ENCODE measurements at regions not wholly inside any gene's neighbourhood (a gene's known extent, or its start where the extent isn't known, plus 50 kb on each side); places are given as distances from the start of the nearest gene placed in this dataset.
A peak's percentile ranks its signal among the peaks of the same experiment; 100 is the strongest.

DNA sequence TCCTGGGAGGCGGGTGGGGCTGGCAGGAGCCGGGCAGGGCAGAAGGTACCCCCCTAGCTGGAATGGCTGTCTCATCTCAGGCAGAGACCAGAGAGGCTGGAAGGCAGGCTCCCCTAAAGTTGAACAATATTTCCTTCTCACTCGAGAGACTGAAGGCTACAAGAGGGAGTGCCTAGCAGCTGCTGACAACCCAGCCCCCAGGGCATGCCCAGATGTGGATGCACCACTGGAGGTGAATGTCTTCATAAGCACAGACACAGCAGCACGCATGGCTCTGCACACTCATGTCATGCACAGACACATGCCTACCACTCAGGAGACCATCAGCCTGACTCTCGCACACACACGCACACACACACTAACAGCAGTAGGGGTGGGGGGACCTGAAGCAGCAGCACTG is 179.0 kb downstream of the CCT6B start:
- no peak for DNase-seq (ENCODE audit: extremely low read depth in 1 of 11, low read depth in 9 of 11, low spot score in 4 of 11)

DNA sequence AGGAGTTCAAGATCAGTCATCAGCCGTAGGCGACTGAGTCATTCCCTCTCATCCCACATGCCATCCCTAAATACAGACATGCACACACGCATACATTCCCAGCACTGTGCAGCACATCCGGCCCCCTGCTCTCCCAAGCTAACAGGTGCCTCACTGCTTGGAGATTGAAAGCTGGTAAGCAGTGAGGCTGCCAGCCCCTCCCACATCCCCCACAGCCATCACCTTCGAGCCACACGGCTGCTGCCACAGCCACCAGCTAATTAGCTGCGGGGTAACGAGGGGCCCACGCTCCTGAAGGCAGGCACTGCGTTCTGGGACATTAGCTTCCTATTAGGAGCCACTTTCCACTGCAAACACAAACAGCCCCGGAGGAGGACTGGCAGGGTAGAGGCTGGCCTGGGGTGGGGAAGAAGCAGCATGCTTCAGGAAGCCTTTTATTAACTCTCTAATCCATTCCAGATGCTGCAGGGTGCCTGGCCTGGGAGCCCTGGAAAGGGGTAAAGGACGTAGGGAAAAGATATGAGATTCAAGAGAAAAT is 179.6 kb downstream of the CCT6B start:
- DNase-seq (ENCODE audit: extremely low read depth in 1 of 11, low read depth in 9 of 11, low spot score in 4 of 11): peak in 2 of 11 donors; percentile 12 to 22

DNA sequence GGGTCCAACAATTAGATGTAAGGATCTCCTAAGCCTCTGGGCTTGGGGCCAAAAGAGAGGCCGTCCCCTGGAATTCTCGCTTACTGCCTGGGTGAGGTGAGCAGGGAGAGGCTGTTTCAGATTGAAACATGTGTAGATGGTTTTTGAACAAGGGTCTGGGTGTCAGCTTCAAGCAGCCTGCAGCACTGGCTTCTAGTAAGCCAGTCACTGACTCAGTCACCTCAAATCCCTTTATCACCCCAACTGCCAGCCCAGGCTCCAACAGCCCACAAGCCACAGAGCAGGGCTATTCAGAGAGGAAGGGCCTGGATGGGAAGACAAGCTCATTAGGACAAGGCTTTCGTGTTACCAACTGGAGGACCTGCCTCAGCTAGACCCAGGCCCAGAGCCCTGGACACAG is 180.2 kb downstream of the CCT6B start:
- DNase-seq (ENCODE audit: extremely low read depth in 1 of 11, low read depth in 9 of 11, low spot score in 4 of 11): no peak

DNA sequence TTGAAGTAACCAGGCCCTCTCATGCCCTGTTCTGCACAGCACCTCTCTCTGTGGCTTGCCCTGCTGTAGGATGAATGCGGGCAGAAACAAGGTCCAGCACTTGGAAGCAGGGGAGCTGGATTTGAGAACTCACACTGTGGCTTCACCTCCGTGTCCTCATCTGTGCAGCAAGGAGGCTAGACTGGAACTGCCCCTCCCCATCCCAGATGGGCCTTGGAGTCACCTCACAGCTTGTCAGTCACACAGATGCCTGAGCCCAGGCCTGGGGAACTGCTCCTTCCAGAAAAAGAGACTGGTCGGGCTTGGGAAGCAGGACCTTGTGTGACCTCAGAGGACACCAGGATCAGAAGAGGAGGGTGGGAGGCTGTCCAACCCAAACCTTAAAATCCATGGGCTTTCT is 180.8 kb downstream of the CCT6B start:
- DNase-seq (ENCODE audit: extremely low read depth in 1 of 11, low read depth in 9 of 11, low spot score in 4 of 11): no peak

DNA sequence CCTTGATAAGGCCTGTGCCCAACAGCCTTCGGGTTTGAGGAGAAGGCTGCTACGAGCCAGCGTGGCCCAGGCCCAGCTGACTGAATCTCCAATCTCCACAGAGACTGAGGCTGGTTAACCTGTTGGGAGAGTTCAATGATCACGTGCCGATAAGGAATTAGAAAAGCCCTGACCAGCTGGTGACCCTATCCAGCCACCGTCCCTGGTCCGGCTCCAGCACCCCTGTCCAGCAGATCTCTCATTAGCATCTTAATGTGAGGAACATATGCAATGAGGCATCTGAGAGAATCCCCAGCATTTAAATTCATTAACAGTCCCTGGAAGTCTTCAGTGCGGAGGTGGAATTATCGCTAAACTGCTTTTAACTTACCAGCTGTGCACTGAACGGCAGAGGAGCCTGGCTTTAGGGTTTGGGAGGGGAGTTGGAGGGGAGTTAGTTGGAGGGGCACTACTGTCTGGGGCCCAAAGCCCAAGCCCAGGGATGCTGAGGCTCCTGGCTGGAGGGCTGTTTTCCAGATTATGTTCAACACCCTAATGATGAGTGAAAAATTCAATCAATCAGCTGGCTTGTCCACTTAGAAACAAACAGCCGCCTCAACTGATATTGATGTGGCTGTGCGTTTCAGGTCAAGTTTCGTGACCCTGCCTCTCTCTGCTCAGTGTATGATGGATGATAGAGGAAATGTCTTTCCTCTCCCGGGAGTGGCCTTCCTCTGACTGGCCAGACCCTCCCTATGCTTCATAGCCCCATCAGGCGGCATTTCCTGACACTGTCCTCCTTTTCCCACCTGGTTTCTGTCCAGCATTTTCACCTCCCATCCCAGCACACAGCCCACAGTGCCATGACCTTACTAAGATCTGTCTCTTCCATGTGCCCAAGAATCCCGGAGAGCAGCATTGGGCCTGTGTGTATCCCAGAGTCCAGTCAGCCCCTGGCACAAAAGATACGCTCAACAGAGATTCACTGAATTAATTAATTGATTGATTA is 184.5 kb downstream of the CCT6B start:
- DNase-seq (ENCODE audit: extremely low read depth in 1 of 11, low read depth in 9 of 11, low spot score in 4 of 11): no peak

DNA sequence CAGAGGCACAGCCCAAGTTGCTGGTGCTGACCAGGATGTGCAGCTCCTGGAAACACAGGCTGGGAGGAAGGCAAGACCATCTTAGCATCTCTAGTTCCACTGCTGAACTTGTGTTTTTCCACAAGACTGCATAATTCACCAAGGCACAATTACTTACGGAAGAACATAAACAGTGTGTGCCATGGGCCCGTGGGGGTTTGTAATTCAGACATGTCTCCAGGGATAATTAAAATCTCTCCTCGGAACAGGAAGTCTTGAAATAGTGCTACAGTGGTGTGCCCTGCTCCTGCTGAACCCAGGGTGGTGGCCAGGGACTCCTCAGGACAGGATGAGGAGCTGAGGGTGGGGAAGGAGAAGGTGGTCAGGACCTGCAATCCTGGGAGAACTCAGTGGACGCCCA is 188.2 kb downstream of the CCT6B start:
- DNase-seq (ENCODE audit: extremely low read depth in 1 of 11, low read depth in 9 of 11, low spot score in 4 of 11): no peak

DNA sequence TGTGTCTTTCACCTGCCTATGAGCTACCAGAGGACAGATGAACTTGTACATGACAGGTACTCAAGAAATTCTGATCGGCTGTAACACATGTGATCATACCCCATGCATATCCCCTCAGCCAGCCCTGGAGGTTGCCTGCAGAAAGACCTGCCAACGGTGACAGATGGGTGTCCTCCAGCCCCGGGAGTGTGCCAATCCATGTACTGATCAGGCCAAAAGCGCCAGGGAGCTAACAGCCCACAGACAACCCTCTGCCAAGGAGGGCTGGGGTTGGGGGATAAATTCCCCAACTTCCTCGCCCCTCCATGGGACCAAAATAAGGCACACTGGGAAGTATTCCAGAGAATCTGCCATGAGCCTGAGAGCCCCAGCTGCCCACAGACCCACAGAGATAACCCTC is 189.4 kb downstream of the CCT6B start:
- DNase-seq (ENCODE audit: extremely low read depth in 1 of 11, low read depth in 9 of 11, low spot score in 4 of 11): no peak

DNA sequence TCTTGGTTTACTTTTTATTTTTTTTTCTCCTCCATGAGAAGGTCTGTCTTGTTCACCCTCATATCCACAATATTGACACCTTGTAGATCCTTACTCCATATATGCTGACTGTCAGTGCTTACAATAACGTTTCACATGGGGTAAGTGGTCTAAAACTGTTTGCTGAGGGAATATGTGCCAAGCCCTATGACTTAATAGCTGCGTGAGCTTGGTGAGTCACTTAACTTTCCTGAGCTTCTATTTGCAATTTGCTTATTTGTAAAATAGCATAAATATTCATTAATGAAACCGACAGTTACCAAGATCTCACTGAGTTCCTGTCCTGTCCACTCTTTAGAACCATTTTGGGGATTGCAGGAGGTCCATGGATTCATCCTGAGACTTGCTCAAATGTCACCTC is 190.7 kb downstream of the CCT6B start:
- DNase-seq (ENCODE audit: extremely low read depth in 1 of 11, low read depth in 9 of 11, low spot score in 4 of 11): no peak

DNA sequence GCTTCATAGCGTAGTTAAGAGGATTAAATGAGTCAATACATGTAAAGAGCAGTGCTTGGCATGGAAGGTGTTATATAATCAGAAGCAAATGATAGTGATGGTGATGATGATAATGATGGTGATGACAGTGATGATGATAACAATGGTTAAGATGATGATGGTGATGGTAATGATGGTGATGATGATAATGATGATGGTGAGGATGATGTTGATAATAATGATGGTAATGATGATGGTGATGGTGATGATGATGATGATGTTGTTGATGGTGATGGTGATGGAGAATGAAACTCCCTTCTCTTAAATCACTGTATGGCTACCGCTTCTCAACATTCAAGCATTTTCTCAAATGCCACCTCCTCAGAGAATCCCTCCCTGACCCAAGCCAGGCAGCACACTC is 190.5 kb downstream of the TMEM132E start:
- DNase-seq (ENCODE audit: extremely low read depth in 1 of 11, low read depth in 9 of 11, low spot score in 4 of 11): no peak

DNA sequence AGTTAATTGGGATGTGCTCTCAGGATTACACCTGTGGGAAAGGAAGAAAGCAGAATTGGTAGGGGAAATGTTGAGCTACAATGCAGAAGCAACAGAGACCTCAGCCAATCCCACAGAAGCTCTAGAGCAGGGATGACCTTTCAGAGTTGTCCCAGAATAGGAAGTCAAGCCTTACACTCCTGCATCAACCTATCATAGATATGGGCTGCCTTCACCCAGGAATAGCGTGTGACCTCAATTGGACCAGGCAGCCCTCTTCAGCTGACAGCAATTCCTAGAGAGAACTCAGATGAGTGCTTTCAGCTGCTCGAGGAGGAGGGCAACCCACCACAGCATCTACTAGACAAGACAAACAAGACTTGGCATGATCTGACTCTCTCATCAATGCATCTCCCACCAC is 189.7 kb downstream of the TMEM132E start:
- DNase-seq (ENCODE audit: extremely low read depth in 1 of 11, low read depth in 9 of 11, low spot score in 4 of 11): no peak

DNA sequence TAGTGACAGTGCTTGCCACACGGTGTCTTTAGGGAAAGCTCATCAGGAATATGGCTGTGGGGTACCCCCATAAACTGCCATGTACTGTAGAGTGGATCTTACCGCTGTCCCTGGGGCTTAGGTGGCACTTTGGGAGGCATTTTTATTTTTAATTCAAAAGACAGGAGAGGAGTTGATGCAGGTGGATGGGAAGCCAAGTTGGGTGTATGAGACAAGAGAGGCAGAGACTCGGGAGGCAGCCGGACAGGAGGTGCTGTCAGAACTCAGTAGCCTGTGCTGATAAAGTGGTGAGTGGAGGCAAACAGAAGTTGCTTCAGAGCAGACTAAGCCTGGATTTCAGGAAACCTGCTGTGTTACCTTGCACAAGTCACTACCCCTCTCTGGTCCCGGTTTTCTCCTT is 185.9 kb downstream of the TMEM132E start:
- no peak for DNase-seq (ENCODE audit: extremely low read depth in 1 of 11, low read depth in 9 of 11, low spot score in 4 of 11)

DNA sequence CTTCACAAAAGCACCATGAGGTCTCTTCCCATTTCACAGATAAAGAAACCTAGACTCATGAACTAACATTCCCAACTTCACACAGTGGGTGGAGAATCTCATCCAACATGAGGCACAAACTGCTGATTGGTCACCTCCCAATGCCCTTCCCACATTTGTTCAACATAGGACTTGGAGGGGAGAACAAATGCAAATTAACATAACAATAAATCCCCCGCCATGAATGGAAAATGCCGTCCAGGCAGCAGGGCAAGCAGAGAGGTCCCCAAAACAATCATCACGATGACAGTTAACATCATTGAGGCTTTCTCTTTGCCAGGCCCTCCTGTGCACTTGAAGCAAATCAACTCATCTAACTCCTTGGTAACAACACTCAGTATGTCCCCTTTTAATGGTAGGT is 185.3 kb downstream of the TMEM132E start:
- DNase-seq (ENCODE audit: extremely low read depth in 1 of 11, low read depth in 9 of 11, low spot score in 4 of 11): no peak

DNA sequence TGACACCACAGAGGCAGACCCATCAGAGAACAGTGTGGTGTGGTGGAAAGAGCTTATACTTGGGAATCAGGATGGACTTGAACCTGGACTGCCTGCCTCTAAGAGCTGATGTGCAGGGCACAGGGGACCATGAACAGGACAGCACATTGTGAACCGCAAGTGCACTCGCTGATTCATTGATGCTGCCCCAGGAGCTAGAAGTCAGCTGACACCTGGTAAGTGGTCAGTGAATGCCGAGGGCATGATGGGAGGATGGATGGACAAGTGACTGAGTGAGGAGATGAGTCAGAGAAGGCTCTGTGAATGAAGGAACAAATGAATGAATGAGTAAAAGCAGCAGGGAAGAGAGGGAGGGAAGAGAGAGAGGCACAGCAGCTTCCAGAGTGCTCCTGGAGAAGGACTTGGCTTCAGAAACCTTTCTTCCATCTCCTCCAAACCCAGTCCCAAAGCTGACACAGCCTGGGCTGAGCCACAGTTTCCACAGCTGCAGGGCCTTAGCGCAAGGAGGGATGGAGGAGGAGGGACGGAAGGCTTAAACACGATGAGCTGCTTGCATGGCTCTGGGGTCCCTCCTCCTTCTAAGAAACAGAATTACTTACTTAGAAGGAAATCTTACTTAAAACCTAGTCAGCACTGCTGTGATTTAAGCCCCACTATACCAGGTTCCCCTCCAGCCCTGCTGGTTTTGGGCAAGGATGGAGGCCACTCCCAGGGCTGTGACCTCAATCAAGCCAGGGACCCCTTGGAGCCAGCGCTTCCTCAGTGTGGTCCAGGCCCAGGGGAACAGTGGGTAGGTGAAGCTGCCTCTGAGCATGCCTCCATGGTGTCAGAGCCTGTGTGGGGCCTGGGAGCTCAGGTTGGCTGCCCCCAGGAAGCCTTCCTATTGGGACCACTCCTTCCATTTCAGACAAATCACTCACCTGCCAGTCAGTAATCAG is 184.6 kb downstream of the TMEM132E start:
- DNase-seq (ENCODE audit: extremely low read depth in 1 of 11, low read depth in 9 of 11, low spot score in 4 of 11): no peak

DNA sequence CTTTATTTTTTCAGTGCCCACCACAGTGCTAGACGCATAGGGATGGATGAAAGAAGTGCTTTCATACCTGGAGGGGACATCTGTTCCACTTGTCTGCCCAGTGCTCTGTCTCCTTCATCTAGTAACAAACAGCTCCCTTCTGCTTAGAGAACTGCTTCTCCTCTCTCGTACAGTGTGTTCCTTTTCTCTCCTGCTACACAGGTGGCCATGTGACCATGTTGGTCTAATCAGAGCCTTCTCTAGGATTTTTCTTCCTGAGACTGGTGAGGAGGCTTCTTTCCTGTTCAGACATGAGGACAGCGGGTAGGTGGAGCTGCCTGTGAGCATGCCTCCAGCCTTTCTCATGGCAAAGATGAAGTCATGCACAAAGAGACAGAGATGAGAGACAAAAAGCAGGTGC is 182.7 kb downstream of the TMEM132E start:
- DNase-seq (ENCODE audit: extremely low read depth in 1 of 11, low read depth in 9 of 11, low spot score in 4 of 11): no peak

DNA sequence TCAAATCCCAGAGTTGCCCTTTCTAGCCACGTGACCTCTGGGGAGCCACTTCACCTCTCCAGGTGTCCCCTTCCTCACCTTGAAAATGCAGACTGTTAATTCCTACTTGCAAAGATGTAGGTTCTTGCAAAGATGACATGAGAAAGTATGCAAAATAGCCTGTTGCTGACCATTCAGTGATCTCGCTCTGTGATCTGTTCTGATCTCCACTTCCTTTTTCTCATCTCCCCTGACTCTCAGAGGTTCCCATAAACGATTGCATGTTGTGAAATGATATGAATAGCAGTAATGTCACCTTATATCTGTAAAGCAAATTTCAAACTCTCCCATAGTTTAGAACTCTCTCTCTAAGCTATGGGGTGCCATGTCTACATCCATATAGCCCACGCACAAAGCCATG is 182.3 kb downstream of the TMEM132E start:
- no peak for DNase-seq (ENCODE audit: extremely low read depth in 1 of 11, low read depth in 9 of 11, low spot score in 4 of 11)

DNA sequence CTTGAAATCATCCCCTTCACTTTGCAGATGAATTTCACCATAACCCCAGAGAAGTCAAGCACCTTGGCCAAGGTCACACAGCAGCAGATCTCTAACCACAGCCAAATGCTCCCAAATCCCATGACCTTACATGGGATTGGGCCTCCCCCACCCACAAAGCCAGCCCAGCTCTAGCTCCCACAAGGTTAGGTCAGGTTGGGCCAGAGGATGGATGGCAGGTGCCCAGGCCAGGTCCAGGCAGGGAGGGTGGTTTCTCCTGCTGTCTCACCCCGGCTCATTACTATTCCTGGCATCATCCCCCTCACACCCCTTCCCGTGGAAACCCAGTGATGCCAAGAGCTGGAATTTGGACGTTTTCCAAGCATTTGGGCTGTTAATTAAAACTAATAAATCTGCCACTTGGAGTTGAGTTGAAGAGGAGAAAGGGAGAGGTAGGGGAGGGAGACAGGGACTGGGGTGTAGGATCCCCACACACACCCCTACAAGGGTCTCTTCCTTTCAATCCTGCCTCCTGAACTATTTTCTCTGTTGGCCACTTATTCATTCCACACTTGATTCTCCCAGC is 181.6 kb downstream of the TMEM132E start:
- peak; percentile 46 to 88 (median 75) for DNase-seq (ENCODE audit: extremely low read depth in 1 of 11, low read depth in 9 of 11, low spot score in 4 of 11)

DNA sequence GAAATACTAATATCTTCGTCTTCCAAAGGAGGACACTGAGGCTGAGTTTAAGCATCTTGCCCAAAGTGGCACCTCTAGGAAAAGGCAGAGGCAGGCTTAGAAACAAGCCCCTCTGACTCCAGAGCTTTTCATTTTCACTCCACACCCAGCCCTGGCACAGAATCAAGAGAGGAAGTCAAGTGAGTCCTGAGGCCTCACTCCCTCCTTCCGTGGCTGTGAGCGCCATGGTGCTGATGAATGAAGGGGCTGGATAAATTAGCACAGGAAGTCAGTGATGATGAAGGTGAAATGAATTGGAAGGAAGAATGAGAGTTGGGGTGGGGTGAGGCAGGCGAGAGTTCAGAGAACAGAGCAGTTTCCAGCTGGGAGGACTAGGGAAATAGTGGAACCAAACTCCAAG is 179.3 kb downstream of the TMEM132E start:
- no peak for DNase-seq (ENCODE audit: extremely low read depth in 1 of 11, low read depth in 9 of 11, low spot score in 4 of 11)

DNA sequence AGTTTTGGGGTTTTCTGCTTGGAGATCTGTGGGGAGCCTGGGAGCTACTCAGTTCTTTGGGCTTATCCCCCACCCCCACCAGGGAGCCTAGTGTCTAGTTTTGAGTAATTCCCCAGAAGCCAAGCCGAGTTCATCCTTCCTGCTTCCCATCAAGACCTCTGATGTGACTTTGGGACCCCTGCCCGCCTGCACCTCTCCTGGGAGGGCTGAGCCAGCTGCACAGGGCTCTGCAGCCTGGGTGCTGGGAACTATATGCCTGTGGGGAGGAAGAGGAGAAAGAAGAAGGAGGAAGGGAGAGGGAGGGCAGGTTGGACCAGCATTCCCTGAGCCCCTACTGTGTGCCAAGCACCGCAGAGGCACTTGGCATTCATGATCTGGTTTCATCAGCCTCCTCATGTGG is 178.9 kb downstream of the TMEM132E start:
- no peak for DNase-seq (ENCODE audit: extremely low read depth in 1 of 11, low read depth in 9 of 11, low spot score in 4 of 11)

DNA sequence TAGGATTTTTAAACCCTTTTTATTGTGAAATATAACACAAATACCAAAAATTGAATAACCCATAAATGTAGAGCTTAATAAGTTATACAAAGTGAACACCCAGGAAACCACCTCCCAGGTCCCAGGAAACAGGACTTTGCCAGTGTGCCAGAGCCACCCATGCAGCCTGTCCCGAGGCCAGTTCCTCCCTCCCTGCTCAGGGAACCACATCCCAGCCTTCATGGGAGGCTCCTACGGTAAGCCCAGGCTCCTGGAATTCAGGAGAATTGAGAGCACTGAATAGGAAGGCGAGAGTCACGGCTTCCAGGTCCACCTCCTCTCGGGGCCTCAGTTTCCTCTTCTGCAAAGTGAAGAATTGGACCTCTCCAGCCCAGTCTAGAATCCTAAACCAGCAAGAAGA is 178.2 kb downstream of the TMEM132E start:
- DNase-seq (ENCODE audit: extremely low read depth in 1 of 11, low read depth in 9 of 11, low spot score in 4 of 11): no peak

Measured in renal cortex interstitium (tissue), 11 donors.